ENCODE measurements at regions not wholly inside any gene's neighbourhood (a gene's known extent, or its start where the extent isn't known, plus 50 kb on each side); places are given as distances from the start of the nearest gene placed in this dataset.

DNA sequence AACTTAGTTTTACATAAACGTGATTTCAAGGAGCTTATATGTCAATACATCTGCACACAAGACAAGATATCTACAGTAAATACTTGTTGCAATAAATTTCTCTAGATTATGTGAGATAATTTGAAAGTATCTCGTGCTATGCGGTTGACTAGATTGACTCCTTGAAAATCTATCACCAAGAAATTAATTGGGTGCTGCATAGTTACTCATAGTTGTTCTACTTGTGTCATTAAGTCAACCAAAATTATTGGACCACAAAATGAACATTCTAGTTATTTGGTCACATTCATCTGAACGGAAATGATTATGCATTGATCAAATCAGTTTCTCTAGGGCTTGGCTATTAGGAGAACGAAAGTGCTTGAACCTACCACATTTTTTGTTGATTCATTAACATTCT is 2291.5 kb downstream of the PCDH9 start:
- peaks cover 0 to 2% (median 0%) of the 10 kb centered on the region in 3 experiments; a peak in 1 of 7 replicates for H3K36me3 Mint-ChIP-seq (ENCODE audit: insufficient read depth in 1 of 3, low read depth in 3 of 3)
- Histone ChIP-seq H3K23me2 (ENCODE audit: insufficient read length, low read depth, low read length, poor library complexity, severe bottlenecking) (no peaks in the 10 kb centered on the region), H2AK5ac (ENCODE audit: insufficient read length, low read length) (no peak overlapping the region), H3K27ac (ENCODE audit: insufficient read length, low read depth, low read length) (no peak overlapping the region), H3K4ac (ENCODE audit: low read depth, low read length) (no peak overlapping the region), H4K91ac (ENCODE audit: insufficient read length, low read depth, low read length) (no peak overlapping the region), H2BK12ac (ENCODE audit: insufficient read length, low read depth, low read length) (no peak overlapping the region), H3K9me3 (ENCODE audit: control insufficient read depth, low read depth, low read length) (no peaks in the 10 kb centered on the region), H3T11ph (ENCODE audit: low read length) (no peak overlapping the region), H3K27me3 (ENCODE audit: insufficient read depth, low read length) (no peaks in the 10 kb centered on the region), H2BK120ac (ENCODE audit: low read depth, low read length, poor library complexity, severe bottlenecking) (no peak overlapping the region), H2BK5ac (ENCODE audit: insufficient read length, low read length) (no peak overlapping the region), H4K5ac (ENCODE audit: insufficient read length, low read depth, low read length) (no peak overlapping the region), H3K9ac (ENCODE audit: extremely low read depth, insufficient read length, low read length) (no peak overlapping the region), H3K79me1 (ENCODE audit: insufficient read depth, low read depth, low read length, poor library complexity, severe bottlenecking) (no peaks in the 10 kb centered on the region), H3K14ac (ENCODE audit: insufficient read depth, low read length) (no peak overlapping the region), H3K23ac (ENCODE audit: insufficient read length, low read depth, low read length) (no peak overlapping the region), H4K8ac (replicated peaks; ENCODE audit: insufficient read length, low read depth, low read length) (no peak overlapping the region), H3K4me1 (ENCODE audit: insufficient read depth, low read length) (no peaks in the 10 kb centered on the region), H3K18ac (ENCODE audit: insufficient read length, low read depth, low read length) (no peak overlapping the region), H2AFZ (ENCODE audit: low read length) (no peak overlapping the region), H2BK20ac (ENCODE audit: low read depth, low read length, poor library complexity, severe bottlenecking) (no peak overlapping the region), H3K79me2 (ENCODE audit: insufficient read depth, low read length) (no peaks in the 10 kb centered on the region), H3K4me2 (ENCODE audit: insufficient read depth, insufficient read length, low read length) (no peak overlapping the region), H4K20me1 (ENCODE audit: control insufficient read depth, insufficient read depth, insufficient read length) (no peaks in the 10 kb centered on the region), H2BK15ac (ENCODE audit: low read depth, low read length) (no peak overlapping the region), H3K56ac (ENCODE audit: insufficient read length, low read depth, low read length) (no peak overlapping the region)
- no peak overlapping the region for H3K27ac Mint-ChIP-seq
- no peak for DNase-seq
- no peaks in the 10 kb centered on the region for H3K4me1 Mint-ChIP-seq
- no peaks in the 10 kb centered on the region for H3K27me3 Mint-ChIP-seq (ENCODE audit: low read depth)
- TF ChIP-seq, protein P1, sequence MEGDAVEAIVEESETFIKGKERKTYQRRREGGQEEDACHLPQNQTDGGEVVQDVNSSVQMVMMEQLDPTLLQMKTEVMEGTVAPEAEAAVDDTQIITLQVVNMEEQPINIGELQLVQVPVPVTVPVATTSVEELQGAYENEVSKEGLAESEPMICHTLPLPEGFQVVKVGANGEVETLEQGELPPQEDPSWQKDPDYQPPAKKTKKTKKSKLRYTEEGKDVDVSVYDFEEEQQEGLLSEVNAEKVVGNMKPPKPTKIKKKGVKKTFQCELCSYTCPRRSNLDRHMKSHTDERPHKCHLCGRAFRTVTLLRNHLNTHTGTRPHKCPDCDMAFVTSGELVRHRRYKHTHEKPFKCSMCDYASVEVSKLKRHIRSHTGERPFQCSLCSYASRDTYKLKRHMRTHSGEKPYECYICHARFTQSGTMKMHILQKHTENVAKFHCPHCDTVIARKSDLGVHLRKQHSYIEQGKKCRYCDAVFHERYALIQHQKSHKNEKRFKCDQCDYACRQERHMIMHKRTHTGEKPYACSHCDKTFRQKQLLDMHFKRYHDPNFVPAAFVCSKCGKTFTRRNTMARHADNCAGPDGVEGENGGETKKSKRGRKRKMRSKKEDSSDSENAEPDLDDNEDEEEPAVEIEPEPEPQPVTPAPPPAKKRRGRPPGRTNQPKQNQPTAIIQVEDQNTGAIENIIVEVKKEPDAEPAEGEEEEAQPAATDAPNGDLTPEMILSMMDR (conservative IDR thresholded peaks at IDR 0.05): no peak
- peaks cover 0 to 2% of the 10 kb centered on the region in 2 experiments; a peak in 2 of 5 replicates for H3K9me3 Mint-ChIP-seq
- WGBS (ENCODE audit: extremely low coverage, insufficient read length, low lambda C conversion rate): no CpG with 5 or more reads among the region's 5 CpGs
- no peak overlapping the region for H3K4me3 Mint-ChIP-seq
